ENCODE measurements at regions not wholly inside any gene's neighbourhood (a gene's known extent, or its start where the extent isn't known, plus 50 kb on each side); places are given as distances from the start of the nearest gene placed in this dataset.

- no peak for TF ChIP-seq EZH2 (IDR thresholded peaks at IDR 0.05; ENCODE audit: borderline replicate concordance, low read depth, low read length, severe bottlenecking)
- TF ChIP-seq CTCF (IDR thresholded peaks at IDR 0.05; ENCODE audit: borderline replicate concordance, extremely low read depth, low read length, poor library complexity, severe bottlenecking), result no peak
Observed at GRCh38 chr18:1270081-1270480, 365.4 kb downstream of the ADCYAP1 start.

Measured in DND-41 (cell line).